ENCODE measurements at regions not wholly inside any gene's neighbourhood (a gene's known extent, or its start where the extent isn't known, plus 50 kb on each side); places are given as distances from the start of the nearest gene placed in this dataset.
A peak's percentile ranks its signal among the peaks of the same experiment; 100 is the strongest.
"Not testable (repeated sequence)": the region's sequence is repeated elsewhere in the genome, so short reads cannot be mapped to it uniquely, and the experiment has no call there.

GRCh38 chr5:127216898-127217675 is 73.5 kb upstream of the MEGF10 start:
- DNase-seq, result no peak

- not testable (repeated sequence) for DNase-seq
Measured at GRCh38 chr5:127221936-127222335, 68.7 kb upstream of the MEGF10 start.

- DNase-seq, result not testable (repeated sequence)
Measured at GRCh38 chr5:127222571-127223156, 67.9 kb upstream of the MEGF10 start.

- no peak for DNase-seq
Measured at GRCh38 chr5:127223256-127223974, 67.2 kb upstream of the MEGF10 start.

- DNase-seq, result no peak
Measured at GRCh38 chr5:127227881-127228280, 62.7 kb upstream of the MEGF10 start.

GRCh38 chr5:127228540-127229184 is 61.9 kb upstream of the MEGF10 start:
- peak; percentile 23 for DNase-seq

- peak; percentile 60 for DNase-seq
Measured at GRCh38 chr5:127229185-127229889, 61.3 kb upstream of the MEGF10 start.

- DNase-seq, result no peak
Measured at GRCh38 chr5:127231118-127231517, 59.5 kb upstream of the MEGF10 start.

- no peak for DNase-seq
Measured at GRCh38 chr5:127233590-127233989, 57.0 kb upstream of the MEGF10 start.

GRCh38 chr5:127235136-127235535 is 55.5 kb upstream of the MEGF10 start:
- no peak for DNase-seq

- no peak for DNase-seq
Measured at GRCh38 chr5:127236254-127236653, 54.3 kb upstream of the MEGF10 start.
